Psoas muscle (tissue), 7 donors: ENCODE measurements at regions not wholly inside any gene's neighbourhood (a gene's known extent, or its start where the extent isn't known, plus 50 kb on each side); places are given as distances from the start of the nearest gene placed in this dataset.

Source experiments
- ATAC-seq, 4 donors: fragments of 200-7000 bp; cut with Tn5 transposase; one replicate each; pipeline ENCODE4 v1.9.1; 2020; ENCODE audit warnings: moderate library complexity in 3 of 4, mild to moderate bottlenecking in 2 of 4
- DNase-seq, 2 donors: peaks; one replicate each; pipeline ENCODE4 v3.0.0-alpha.2; 2020
- H3K27ac ChIP-seq: fragments of 200-600 bp; one replicate; pipeline ENCODE4 v1.8.0; 2022
- H3K27me3 ChIP-seq, 3 donors: fragments of 200-600 bp in 1 of 3; one replicate each; pipeline versions ENCODE4 v1.6.1 to v1.8.0; 2013 to 2022; ENCODE audit warnings: low read length in 2 of 3, mild to moderate bottlenecking in 2 of 3, moderate library complexity in 1 of 3; ENCODE audit not compliant: insufficient read depth in 3 of 3
- H3K36me3 ChIP-seq, 2 donors: fragments of 200-600 bp in 1 of 2; one replicate each; pipeline versions ENCODE4 v1.6.1 to v1.8.0; 2013 to 2022; ENCODE audit warnings: low read depth in 1 of 2, mild to moderate bottlenecking in 1 of 2, moderate library complexity in 1 of 2; ENCODE audit not compliant: insufficient read depth in 1 of 2
- H3K4me1 ChIP-seq: fragments of 200-600 bp; one replicate; pipeline ENCODE4 v1.8.0; 2022
- H3K4me3 ChIP-seq: fragments of 200-600 bp; one replicate; pipeline ENCODE4 v1.8.0; 2022; ENCODE audit warnings: mild to moderate bottlenecking
- H3K9me3 ChIP-seq: fragments of 200-600 bp; one replicate; pipeline ENCODE4 v1.8.0; 2022
- WGBS, 3 donors: extraction: QIAGEN DNeasy Blood & Tissue Kit; methylation state at CpG; one replicate each; pipeline versions ENCODE4 v1.1.6 to v1.1.7; 2013; 5-methylcytosine and 5-hydroxymethylcytosine counted together
- intact Hi-C, 2 donors: fragments of 100-400 bp; cut with DNase I; formaldehyde crosslinking; loops; one replicate each; pipeline versions ENCODE4 v1.11.0 to v1.14.2; 2022
- TF ChIP-seq, protein P1 (sequence below): fragments of 200-600 bp; IDR thresholded peaks from one replicate; pipeline ENCODE4 v1.8.0; 2022; ENCODE audit warnings: antibody characterized with exemption
- donor health status: healthy with polysubstance abuse.
- donor health status: DM: no; HTN: no; CAD: no; lungs with moderate emphysema.
- donor health status: Bipolar disorder and iron deficiency.
- donor health status: healthy.
- donor health status: DM: yes; HTN: yes; CAD: no.
- donor health status: DM: no; HTN: no; CAD: no.
- donor health status: DM: yes; HTN: yes; CAD: no.

GRCh38 chr17:71899317-71899716, 221.5 kb upstream of the SOX9 start:
- no peaks in the 10 kb centered on the region for H3K9me3 ChIP-seq
- no peak overlapping the region for H3K4me3 ChIP-seq
- TF ChIP-seq, protein P1, sequence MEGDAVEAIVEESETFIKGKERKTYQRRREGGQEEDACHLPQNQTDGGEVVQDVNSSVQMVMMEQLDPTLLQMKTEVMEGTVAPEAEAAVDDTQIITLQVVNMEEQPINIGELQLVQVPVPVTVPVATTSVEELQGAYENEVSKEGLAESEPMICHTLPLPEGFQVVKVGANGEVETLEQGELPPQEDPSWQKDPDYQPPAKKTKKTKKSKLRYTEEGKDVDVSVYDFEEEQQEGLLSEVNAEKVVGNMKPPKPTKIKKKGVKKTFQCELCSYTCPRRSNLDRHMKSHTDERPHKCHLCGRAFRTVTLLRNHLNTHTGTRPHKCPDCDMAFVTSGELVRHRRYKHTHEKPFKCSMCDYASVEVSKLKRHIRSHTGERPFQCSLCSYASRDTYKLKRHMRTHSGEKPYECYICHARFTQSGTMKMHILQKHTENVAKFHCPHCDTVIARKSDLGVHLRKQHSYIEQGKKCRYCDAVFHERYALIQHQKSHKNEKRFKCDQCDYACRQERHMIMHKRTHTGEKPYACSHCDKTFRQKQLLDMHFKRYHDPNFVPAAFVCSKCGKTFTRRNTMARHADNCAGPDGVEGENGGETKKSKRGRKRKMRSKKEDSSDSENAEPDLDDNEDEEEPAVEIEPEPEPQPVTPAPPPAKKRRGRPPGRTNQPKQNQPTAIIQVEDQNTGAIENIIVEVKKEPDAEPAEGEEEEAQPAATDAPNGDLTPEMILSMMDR: no peak
- ATAC-seq (no peak), DNase-seq (no peak)
- no peaks in the 10 kb centered on the region for H3K36me3 ChIP-seq
- intact Hi-C loops: no loop called here
- no peaks in the 10 kb centered on the region for H3K4me1 ChIP-seq
- 93 to 94% (median 94%) methylated on average over 4 of the region's 4 CpGs for WGBS, 3 donors
- no peak overlapping the region for H3K27ac ChIP-seq
- no peaks in the 10 kb centered on the region for H3K27me3 ChIP-seq

- H3K36me3 ChIP-seq: no peaks in the 10 kb centered on the region
- no peak overlapping the region for H3K27ac ChIP-seq
- WGBS, 3 donors: 59 to 62% (median 61%) methylated on average over 6 of the region's 6 CpGs
- no peaks in the 10 kb centered on the region for H3K4me1 ChIP-seq
- ATAC-seq (no peak), DNase-seq (no peak)
- TF ChIP-seq, protein P1: no peak
- no peaks in the 10 kb centered on the region for H3K27me3 ChIP-seq
- H3K4me3 ChIP-seq: no peak overlapping the region
- intact Hi-C loops: no loop called here
- H3K9me3 ChIP-seq: no peaks in the 10 kb centered on the region
Measured at GRCh38 chr17:71900621-71901229, 220.1 kb upstream of the SOX9 start.

DNA sequence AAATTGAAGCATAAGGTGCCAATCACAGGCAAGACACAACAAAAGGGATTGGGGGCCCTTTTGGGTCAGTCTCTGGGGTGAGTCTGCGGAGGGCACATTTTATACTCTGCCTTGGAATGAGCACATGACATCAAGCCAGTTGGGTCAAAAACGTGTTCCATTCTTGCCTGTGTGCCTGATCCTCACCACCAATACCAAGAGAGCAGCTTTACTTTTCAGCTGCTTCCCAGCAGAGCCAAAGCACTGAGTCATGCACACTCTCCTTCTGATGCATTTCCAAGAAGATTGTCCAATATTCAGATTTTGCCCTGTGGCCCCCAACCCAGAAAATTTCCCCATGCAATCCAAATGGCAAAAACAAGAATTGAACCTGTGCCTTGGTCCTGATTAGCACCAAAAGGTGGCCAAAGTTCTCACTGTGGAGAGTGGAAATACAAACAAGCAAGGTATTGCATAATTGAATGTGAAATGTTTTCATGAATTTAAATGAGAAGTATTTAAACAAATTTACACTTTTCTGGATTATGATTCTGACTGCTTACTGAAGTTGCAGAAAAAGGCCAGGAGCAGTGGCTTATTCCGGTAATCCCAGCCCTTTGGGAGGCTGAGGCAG, 217.8 kb upstream of the SOX9 start:
- TF ChIP-seq, protein P1: no peak
- no peak overlapping the region for H3K4me3 ChIP-seq
- H3K27me3 ChIP-seq: no peaks in the 10 kb centered on the region
- H3K9me3 ChIP-seq: no peaks in the 10 kb centered on the region
- no peaks in the 10 kb centered on the region for H3K36me3 ChIP-seq
- no peaks in the 10 kb centered on the region for H3K4me1 ChIP-seq
- DNase-seq (no peak), ATAC-seq (peak in 1 of 4 donors; percentile 50)
- no peak overlapping the region for H3K27ac ChIP-seq
- 46 to 54% (median 52%) methylated on average over 3 of the region's 3 CpGs for WGBS, 3 donors
- intact Hi-C loops: no loop called here

DNA sequence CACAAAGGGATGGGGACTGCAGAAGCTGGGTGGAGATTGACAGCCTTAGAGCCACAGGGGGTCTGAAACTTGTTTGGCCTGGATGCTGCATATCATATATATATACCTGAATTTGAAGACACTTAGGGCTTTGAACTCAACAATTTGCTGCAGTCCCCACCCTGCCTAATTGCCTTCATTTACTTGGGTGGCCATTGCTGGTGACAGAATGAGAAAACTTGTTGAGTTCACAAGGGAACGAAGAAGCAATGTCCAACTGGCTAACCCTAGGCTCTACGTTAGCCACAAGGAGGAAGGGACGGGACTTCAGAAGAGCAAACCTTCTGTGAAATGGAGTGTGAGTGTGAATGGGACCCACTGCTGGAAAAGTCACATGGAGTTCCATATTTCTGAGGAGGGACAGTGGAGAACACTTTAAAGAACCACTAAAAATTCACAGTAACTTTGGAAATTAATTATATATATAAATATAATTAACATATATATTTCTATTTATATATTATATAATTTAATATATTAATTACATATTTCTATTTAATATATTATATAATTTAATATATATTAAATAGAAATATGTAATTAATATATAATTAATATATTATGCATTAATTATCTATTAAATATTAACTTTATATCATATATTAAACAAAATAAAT, 215.3 kb upstream of the SOX9 start:
- H3K36me3 ChIP-seq: no peaks in the 10 kb centered on the region
- ATAC-seq (no peak), DNase-seq (no peak)
- WGBS, 3 donors: 93 to 97% (median 93%) methylated on average over 3 of the region's 3 CpGs
- TF ChIP-seq, protein P1: no peak
- no peaks in the 10 kb centered on the region for H3K9me3 ChIP-seq
- no peaks in the 10 kb centered on the region for H3K4me1 ChIP-seq
- intact Hi-C loops: no loop called here
- H3K4me3 ChIP-seq: no peak overlapping the region
- no peak overlapping the region for H3K27ac ChIP-seq
- H3K27me3 ChIP-seq: no peaks in the 10 kb centered on the region
